Keratinocyte (primary cell): ENCODE measurements at regions not wholly inside any gene's neighbourhood (a gene's known extent, or its start where the extent isn't known, plus 50 kb on each side); places are given as distances from the start of the nearest gene placed in this dataset.

Source experiments
- DNase-seq: peaks from one replicate; pipeline ENCODE4 v3.0.0-alpha.2; 2011; ENCODE audit warnings: low read depth, missing footprints, low spot score
- FAIRE-seq: peaks from 2 replicates; lab custom pipeline; 2011; peaks lifted over from hg19 to GRCh38; lab: Jason Lieb, UNC
- H2AFZ ChIP-seq: 2 replicates; pipeline ENCODE4 v1.6.0; 2012; ENCODE audit warnings: low read length, control low read depth, inconsistent platforms; ENCODE audit not compliant: control insufficient read depth
- H3K27ac ChIP-seq: 2 replicates; pipeline ENCODE4 v1.5.1; 2011; ENCODE audit warnings: low read length; ENCODE audit not compliant: control insufficient read depth, insufficient read depth
- H3K27me3 ChIP-seq: 3 replicates; pipeline ENCODE4 v1.6.0; 2011; ENCODE audit warnings: low read length; ENCODE audit not compliant: control insufficient read depth, insufficient read depth; ENCODE audit errors: extremely low read depth
- H3K36me3 ChIP-seq, 2 experiments: 2 replicates in 1 of 2; 3 replicates in 1 of 2; pipeline ENCODE4 v1.5.1; 2011; ENCODE audit warnings: low read length in 2 of 2, mild to moderate bottlenecking in 1 of 2; ENCODE audit not compliant: control insufficient read depth in 2 of 2, insufficient read depth in 2 of 2; ENCODE audit errors: extremely low read depth in 1 of 2
- H3K4me1 ChIP-seq: 3 replicates; pipeline ENCODE4 v1.5.1; 2011; ENCODE audit warnings: low read length; ENCODE audit not compliant: control insufficient read depth, insufficient read depth; ENCODE audit errors: extremely low read depth
- H3K4me2 ChIP-seq: 3 replicates; pipeline ENCODE4 v1.6.0; 2011; ENCODE audit warnings: low read depth, low read length; ENCODE audit not compliant: control insufficient read depth, insufficient read depth; ENCODE audit errors: extremely low read depth
- H3K4me3 ChIP-seq, 3 experiments: fragments of 200-600 bp in 1 of 3; sonication (generic) in 1 of 3; 2 replicates in 2 of 3; 3 replicates in 1 of 3; pipeline ENCODE4 v1.5.1; 2011 to 2016; ENCODE audit warnings: low read length in 3 of 3, mild to moderate bottlenecking in 3 of 3, control low read depth in 2 of 3, inconsistent platforms in 1 of 3, low read depth in 1 of 3, mixed read lengths in 1 of 3, mixed run types in 1 of 3, moderate library complexity in 1 of 3; ENCODE audit not compliant: control insufficient read depth in 2 of 3, insufficient read depth in 2 of 3; ENCODE audit errors: extremely low read depth in 1 of 3
- H3K79me2 ChIP-seq: 2 replicates; pipeline ENCODE4 v1.6.0; 2012; ENCODE audit warnings: low read length; ENCODE audit not compliant: control insufficient read depth, insufficient read depth
- H3K9ac ChIP-seq: 3 replicates; pipeline ENCODE4 v1.6.0; 2011; ENCODE audit warnings: low read length; ENCODE audit not compliant: control insufficient read depth, insufficient read depth; ENCODE audit errors: extremely low read depth
- H3K9me1 ChIP-seq: 3 replicates; pipeline ENCODE4 v1.6.0; 2011; ENCODE audit warnings: low read length; ENCODE audit not compliant: control insufficient read depth, insufficient read depth; ENCODE audit errors: extremely low read depth
- H3K9me3 ChIP-seq: 2 replicates; pipeline ENCODE4 v1.5.1; 2012; ENCODE audit warnings: low read depth, low read length; ENCODE audit not compliant: control insufficient read depth
- H4K20me1 ChIP-seq: 3 replicates; pipeline ENCODE4 v1.6.0; 2011; ENCODE audit warnings: low read length; ENCODE audit not compliant: control insufficient read depth, insufficient read depth; ENCODE audit errors: extremely low read depth
- CTCF ChIP-seq, 3 experiments: IDR thresholded peaks in 1 of 3; conservative IDR thresholded peaks in 1 of 3; optimal IDR thresholded peaks in 1 of 3; 2 replicates in 2 of 3; 3 replicates in 1 of 3; pipeline versions ENCODE3 to v1.5.1; 2011; ENCODE audit warnings: low read length in 3 of 3, mild to moderate bottlenecking in 3 of 3, moderate library complexity in 2 of 3, control low read depth in 1 of 3, inconsistent platforms in 1 of 3; ENCODE audit not compliant: insufficient read depth in 2 of 3; ENCODE audit errors: extremely low read depth in 1 of 3
- EZH2 ChIP-seq: IDR thresholded peaks from one replicate; pipeline ENCODE4 v1.6.1; 2012; ENCODE audit warnings: inconsistent platforms, mild to moderate bottlenecking, low read length, moderate library complexity
- dilution Hi-C: fragments of 300-500 bp; cut with MboI; formaldehyde crosslinking; loops from one replicate; pipeline ENCODE4 v1.7.0; 2020; ENCODE audit warnings: low sequenced_read_pairs; ENCODE audit not compliant: extremely low pct_ligation_motif_present

GRCh38 chr2:146669735-146670134, 1175.1 kb upstream of the ACVR2A start:
- Histone ChIP-seq H2AFZ (no peak overlapping the region), H3K27ac (no peak overlapping the region)
- FAIRE-seq, result no peak

GRCh38 chr2:146666340-146666739, 1178.5 kb upstream of the ACVR2A start:
- Histone ChIP-seq H3K9ac (no peak overlapping the region), H3K4me3 (no peak overlapping the region), H3K27ac (no peak overlapping the region), H3K4me2 (no peak overlapping the region), H3K36me3 (no peaks in the 10 kb centered on the region), H3K4me1 (no peaks in the 10 kb centered on the region), H4K20me1 (no peaks in the 10 kb centered on the region), H3K27me3 (no peaks in the 10 kb centered on the region), H3K79me2 (no peaks in the 10 kb centered on the region), H3K9me3 (no peaks in the 10 kb centered on the region), H3K9me1 (no peaks in the 10 kb centered on the region), H2AFZ (no peak overlapping the region)
- DNase-seq (no peak), FAIRE-seq (peak; percentile 43)
- TF ChIP-seq CTCF (optimal IDR thresholded peaks at IDR 0.05 in 1 of 3, IDR thresholded peaks at IDR 0.05 in 1 of 3, conservative IDR thresholded peaks at IDR 0.05 in 1 of 3; ENCODE audit: extremely low read depth in 1 of 3, insufficient read depth in 2 of 3, low read length in 3 of 3) (no peak), EZH2 (no peak)
- dilution Hi-C loops, result no loop called here

More at GRCh38 chr2:146669735-146670134, 1175.1 kb upstream of the ACVR2A start:
- no peaks in the 10 kb centered on the region for H3K4me1 ChIP-seq
- TF ChIP-seq EZH2, result no peak
- TF ChIP-seq CTCF (optimal IDR thresholded peaks at IDR 0.05 in 1 of 3, IDR thresholded peaks at IDR 0.05 in 1 of 3, conservative IDR thresholded peaks at IDR 0.05 in 1 of 3; ENCODE audit: extremely low read depth in 1 of 3, insufficient read depth in 2 of 3, low read length in 3 of 3), result no peak
- H3K4me2 ChIP-seq, result no peak overlapping the region
- H3K9me3 ChIP-seq, result no peaks in the 10 kb centered on the region
- no peaks in the 10 kb centered on the region for H3K9me1 ChIP-seq
- no peak overlapping the region for H3K9ac ChIP-seq
- no peak for DNase-seq
- no peaks in the 10 kb centered on the region for H3K27me3 ChIP-seq
- H3K36me3 ChIP-seq, result no peaks in the 10 kb centered on the region
- H3K4me3 ChIP-seq, result no peak overlapping the region
- dilution Hi-C loops, result no loop called here
- no peaks in the 10 kb centered on the region for H3K79me2 ChIP-seq
- no peaks in the 10 kb centered on the region for H4K20me1 ChIP-seq
